Endothelial cell of umbilical vein (primary cell): ENCODE measurements at regions not wholly inside any gene's neighbourhood (a gene's known extent, or its start where the extent isn't known, plus 50 kb on each side); places are given as distances from the start of the nearest gene placed in this dataset.

ENCODE experiments used
- CTCF ChIP-seq, 2 donors: IDR thresholded peaks; 1 replicate in 1 of 2; 2 replicates in 1 of 2; pipeline ENCODE4 v1.5.1; 2011; ENCODE audit warnings: low read length in 2 of 2, mild to moderate bottlenecking in 2 of 2, moderate library complexity in 2 of 2, control low read depth in 1 of 2, inconsistent platforms in 1 of 2, low read depth in 1 of 2; ENCODE audit not compliant: insufficient read depth in 1 of 2; ENCODE audit errors: extremely low read depth in 1 of 2
- EZH2 ChIP-seq: IDR thresholded peaks from 2 replicates; pipeline ENCODE4 v1.6.1; 2012; ENCODE audit warnings: borderline replicate concordance, low read depth, mild to moderate bottlenecking, moderate library complexity, low read length, inconsistent platforms; ENCODE audit not compliant: severe bottlenecking
- POLR2A ChIP-seq: IDR thresholded peaks from 2 replicates; pipeline ENCODE4 v1.6.1; 2012; ENCODE audit warnings: low read depth, mild to moderate bottlenecking, control low read depth, low read length

- no peak for TF ChIP-seq POLR2A
- TF ChIP-seq CTCF (IDR thresholded peaks at IDR 0.05; ENCODE audit: extremely low read depth in 1 of 2, insufficient read depth in 1 of 2, low read depth in 1 of 2, low read length in 2 of 2): no peak
- no peak for TF ChIP-seq EZH2
These were observed 1798.3 kb upstream of the PCDH7 start for GRCh38 chr4:28921886-28922285.
